GM12878 (cell line): ENCODE measurements at regions not wholly inside any gene's neighbourhood (a gene's known extent, or its start where the extent isn't known, plus 50 kb on each side); places are given as distances from the start of the nearest gene placed in this dataset.

ENCODE experiments used
- CTCF ChIP-seq, 3 experiments: IDR thresholded peaks in 2 of 3; conservative IDR thresholded peaks in 1 of 3; 2 replicates each; pipeline ENCODE4 v1.5.1; 2011; ENCODE audit warnings: low read depth in 3 of 3, low read length in 3 of 3, mild to moderate bottlenecking in 3 of 3, control low read depth in 2 of 3, moderate library complexity in 2 of 3, inconsistent platforms in 1 of 3, mixed read lengths in 1 of 3; ENCODE audit not compliant: control insufficient read depth in 2 of 3, insufficient read depth in 1 of 3; ENCODE audit errors: extremely low read depth in 1 of 3
- EZH2 ChIP-seq: IDR thresholded peaks from 2 replicates; pipeline ENCODE4 v1.6.1; 2012; ENCODE audit warnings: low read depth, mild to moderate bottlenecking, control low read depth, inconsistent platforms, low read length, borderline replicate concordance; ENCODE audit not compliant: control insufficient read depth
- FOS ChIP-seq: IDR thresholded peaks from 3 replicates; pipeline ENCODE4 v1.6.1; 2011; ENCODE audit warnings: borderline replicate concordance; ENCODE audit not compliant: insufficient read length; ENCODE audit errors: extremely low read depth
- NRF1 ChIP-seq: conservative IDR thresholded peaks from 2 replicates; pipeline ENCODE4 v1.6.1; 2011; ENCODE audit warnings: mild to moderate bottlenecking, low read depth, low read length, improper control_type of control experiment
- POLR2A ChIP-seq: IDR thresholded peaks from 2 replicates; pipeline ENCODE4 v1.6.1; 2011; ENCODE audit warnings: low read depth, mild to moderate bottlenecking, low read length
- RFX5 ChIP-seq: IDR thresholded peaks from 2 replicates; pipeline ENCODE4 v1.6.1; 2011; ENCODE audit warnings: low read depth, low read length, improper control_type of control experiment
- TAF1 ChIP-seq: IDR thresholded peaks from 2 replicates; pipeline ENCODE4 v1.6.1; 2011; ENCODE audit warnings: mild to moderate bottlenecking, low read depth, low read length, borderline replicate concordance
- ZZZ3 ChIP-seq: IDR thresholded peaks from 2 replicates; pipeline ENCODE4 v1.6.1; 2011; ENCODE audit warnings: low read depth; ENCODE audit not compliant: control insufficient read depth, insufficient read length

- no peak for TF ChIP-seq CTCF (IDR thresholded peaks at IDR 0.05 in 2 of 3, conservative IDR thresholded peaks at IDR 0.05 in 1 of 3; ENCODE audit: control insufficient read depth in 2 of 3, extremely low read depth in 1 of 3, insufficient read depth in 1 of 3, low read depth in 3 of 3, low read length in 3 of 3)
- no peak for TF ChIP-seq FOS
- no peak for TF ChIP-seq RFX5
- no peak for TF ChIP-seq ZZZ3
- no peak for TF ChIP-seq TAF1
- TF ChIP-seq NRF1, result no peak
- no peak for TF ChIP-seq EZH2
- no peak for TF ChIP-seq POLR2A
Measured at GRCh38 chr12:118841588-118841987, 139.8 kb upstream of the SRRM4 start.
